GM18517 (cell line): ENCODE measurements at regions not wholly inside any gene's neighbourhood (a gene's known extent, or its start where the extent isn't known, plus 50 kb on each side); places are given as distances from the start of the nearest gene placed in this dataset.
"Not testable (repeated sequence)": the region's sequence is repeated elsewhere in the genome, so short reads cannot be mapped to it uniquely, and the experiment has no call there.

Source experiments
- ATAC-seq: cut with Tn5 transposase; IDR thresholded peaks from one replicate; pipeline ENCODE4 v1.9.1; 2021; ENCODE audit warnings: mild to moderate bottlenecking, moderate library complexity; ENCODE audit not compliant: unreplicated experiment

DNA sequence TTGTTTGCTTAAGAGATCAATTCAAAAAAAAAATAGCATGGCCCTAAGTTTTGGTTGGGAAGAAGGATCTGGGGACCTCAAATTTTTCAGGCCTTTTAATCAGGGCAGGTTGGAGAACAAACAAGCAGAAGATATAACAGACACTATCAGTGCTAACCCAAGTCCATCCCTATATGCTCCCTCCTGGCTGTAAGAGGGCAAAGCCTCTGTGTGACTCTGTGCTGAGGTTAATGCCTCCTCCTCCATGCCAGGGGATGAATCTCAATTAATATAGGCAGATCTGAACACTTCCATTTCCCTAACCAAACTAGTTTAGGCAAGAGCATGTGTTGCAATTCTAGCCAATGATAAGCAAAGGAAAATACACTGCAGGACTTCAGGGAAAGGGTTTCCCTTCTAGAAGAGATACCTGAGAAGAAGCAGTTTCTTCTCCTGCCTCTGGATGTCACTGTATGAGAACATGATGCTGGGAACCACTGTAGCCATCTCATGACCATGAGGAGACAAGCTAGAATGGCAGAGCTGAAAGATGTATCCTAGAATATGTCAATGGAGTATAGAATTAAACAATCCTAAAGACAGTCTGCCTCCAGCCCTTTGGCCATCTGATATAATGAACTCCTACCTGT lies 76.0 kb downstream of the CHD9NB start:
- no peak for ATAC-seq

DNA sequence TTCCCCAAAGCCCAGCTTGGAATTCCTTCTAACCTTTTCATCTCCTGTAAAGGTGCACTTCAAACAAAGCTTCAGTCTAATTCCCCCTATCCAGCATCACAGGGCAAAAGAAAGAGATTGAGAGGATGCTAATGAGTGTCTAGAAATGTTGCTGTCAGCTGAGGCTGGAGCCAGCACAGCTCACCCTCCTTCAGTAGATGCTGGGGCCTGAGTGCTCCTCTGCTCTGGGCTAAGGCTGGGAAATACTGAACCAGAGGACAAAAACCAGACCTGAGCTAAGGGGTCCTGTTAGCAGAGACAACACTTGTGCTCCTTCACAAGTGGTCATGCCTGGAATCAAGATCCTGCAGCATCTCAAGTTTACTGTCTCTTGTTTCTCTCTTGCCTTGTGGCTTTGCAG lies 85.0 kb downstream of the CHD9NB start:
- no peak for ATAC-seq

GRCh38 chr16:52964290-52964689 lies 88.4 kb downstream of the CHD9NB start:
- no peak for ATAC-seq

- no peak for ATAC-seq
Measured at GRCh38 chr16:52963855-52964242, 88.8 kb downstream of the CHD9NB start.

DNA sequence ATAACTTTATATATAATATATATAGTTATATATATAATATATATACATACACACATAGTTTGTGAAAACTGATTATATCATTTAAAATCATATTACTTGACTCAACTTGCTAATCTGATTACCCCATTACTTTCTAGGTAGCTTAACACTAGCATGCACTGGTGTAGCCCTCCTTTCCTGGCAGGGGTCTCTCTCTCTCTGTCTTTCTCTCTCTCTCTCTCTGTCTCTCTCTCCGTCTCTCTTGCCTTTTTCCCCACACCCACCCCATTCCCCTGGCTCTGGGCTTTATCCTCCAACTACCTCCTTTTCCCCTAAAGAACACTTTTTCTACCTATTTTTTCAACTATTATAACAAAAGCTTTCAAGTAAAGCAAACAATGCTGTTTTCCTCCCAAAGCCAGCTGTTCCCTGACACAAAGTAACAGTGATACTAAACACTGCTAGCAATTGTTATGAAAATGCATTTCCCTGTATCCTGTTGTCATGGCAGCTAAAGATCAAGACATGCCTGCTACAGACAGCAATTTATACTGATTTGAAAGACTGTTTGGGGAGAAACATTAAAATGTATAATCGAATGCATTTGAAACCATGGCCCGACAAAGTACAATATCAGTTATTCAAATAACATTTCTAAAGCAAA lies 89.4 kb downstream of the CHD9NB start:
- ATAC-seq, result no peak

- no peak for ATAC-seq
Measured at GRCh38 chr16:52958951-52959350, 93.7 kb downstream of the CHD9NB start.

DNA sequence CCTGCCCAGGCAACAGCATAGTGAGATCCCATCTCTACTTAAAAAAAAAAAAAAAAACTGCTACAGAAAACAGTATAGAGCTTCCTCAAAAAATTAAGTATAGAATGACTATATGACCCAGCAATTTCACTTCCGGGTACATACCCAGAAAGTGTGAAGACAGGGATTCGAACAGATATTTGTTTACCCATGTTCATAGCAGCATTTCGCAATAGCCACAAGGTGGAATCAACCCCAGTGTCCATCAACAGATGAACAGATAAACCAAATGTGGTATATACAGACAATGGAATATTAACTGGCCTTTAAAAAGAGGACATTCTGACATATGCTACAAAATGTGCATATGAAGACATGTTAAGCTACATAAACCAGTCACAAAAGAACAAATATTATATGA lies 95.5 kb downstream of the CHD9NB start:
- no peak for ATAC-seq

GRCh38 chr16:52956044-52956443 lies 96.7 kb downstream of the CHD9NB start:
- no peak for ATAC-seq

- no peak for ATAC-seq
Measured at GRCh38 chr16:52953215-52953614, 99.5 kb downstream of the CHD9NB start.

DNA sequence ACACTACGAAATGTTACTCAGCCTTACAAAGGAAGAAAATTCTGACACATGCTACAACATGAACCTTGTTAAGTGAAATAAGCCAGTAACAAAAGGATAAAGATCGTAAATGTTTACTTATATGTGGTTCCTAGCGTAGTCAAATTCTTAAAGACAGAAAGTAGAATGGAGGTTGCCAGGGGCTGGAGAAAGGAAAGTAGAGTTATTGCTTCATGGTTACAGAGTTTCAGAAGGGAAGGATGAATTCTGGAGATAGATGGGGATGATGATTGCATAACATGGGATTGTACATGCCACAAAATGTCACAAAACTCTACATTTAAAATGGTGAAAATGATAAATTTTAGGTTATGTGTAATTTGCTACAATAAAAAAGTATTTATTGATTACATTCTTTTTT lies 103.8 kb downstream of the CHD9NB start:
- ATAC-seq, result no peak

- no peak for ATAC-seq
Measured at GRCh38 chr16:52932321-52932720, 120.4 kb downstream of the CHD9NB start.

GRCh38 chr16:52929478-52930400 lies 123.0 kb downstream of the CHD9NB start:
- ATAC-seq, result no peak

DNA sequence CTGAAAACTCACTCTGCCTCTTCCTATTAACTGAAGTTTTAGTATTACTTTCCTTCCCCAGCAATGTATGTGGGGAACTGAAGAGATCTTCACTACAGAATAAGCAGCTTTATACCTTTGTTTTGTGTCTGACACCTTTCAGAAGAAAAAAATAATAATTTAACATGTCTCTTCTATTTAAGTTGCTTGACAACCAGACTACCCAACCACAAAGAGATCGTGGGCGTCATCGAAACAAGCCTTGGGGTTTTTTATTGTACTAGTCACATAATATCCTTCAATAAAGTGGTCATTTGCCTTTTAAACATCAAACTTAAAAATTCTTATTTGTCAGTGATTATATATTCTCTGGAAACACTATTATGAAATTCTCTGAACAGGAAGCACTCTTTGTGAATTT lies 123.7 kb downstream of the CHD9NB start:
- ATAC-seq, result no peak

GRCh38 chr16:52925143-52925542 lies 127.6 kb downstream of the CHD9NB start:
- ATAC-seq, result no peak

- no peak for ATAC-seq
Measured at GRCh38 chr16:52924162-52924561, 128.5 kb downstream of the CHD9NB start.

GRCh38 chr16:52921104-52921503 lies 131.6 kb downstream of the CHD9NB start:
- no peak for ATAC-seq

- ATAC-seq, result no peak
Measured at GRCh38 chr16:52920331-52920730, 132.4 kb downstream of the CHD9NB start.

DNA sequence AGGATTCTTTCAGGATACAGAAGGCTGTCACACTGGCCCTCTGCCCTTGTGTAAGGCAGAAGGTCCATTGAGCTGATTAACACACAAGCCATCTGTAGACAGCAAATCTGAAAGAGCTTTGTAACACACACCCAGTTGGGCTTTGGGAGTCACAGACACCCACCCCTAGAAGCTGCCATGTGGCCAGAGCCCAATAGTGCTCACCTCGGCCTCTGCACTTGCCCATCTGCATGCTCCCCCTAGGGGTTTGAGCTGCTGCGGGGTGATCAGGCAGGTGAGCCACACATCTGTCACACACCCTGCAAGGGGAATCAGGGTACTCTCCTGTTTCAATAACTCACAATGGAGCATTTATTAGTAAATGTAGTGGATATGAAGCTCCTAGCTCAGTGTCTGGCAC lies 138.3 kb downstream of the CHD9NB start:
- ATAC-seq, result no peak

- peak; percentile 55 for ATAC-seq
Measured at GRCh38 chr16:52912565-52913173, 140.0 kb downstream of the CHD9NB start.

DNA sequence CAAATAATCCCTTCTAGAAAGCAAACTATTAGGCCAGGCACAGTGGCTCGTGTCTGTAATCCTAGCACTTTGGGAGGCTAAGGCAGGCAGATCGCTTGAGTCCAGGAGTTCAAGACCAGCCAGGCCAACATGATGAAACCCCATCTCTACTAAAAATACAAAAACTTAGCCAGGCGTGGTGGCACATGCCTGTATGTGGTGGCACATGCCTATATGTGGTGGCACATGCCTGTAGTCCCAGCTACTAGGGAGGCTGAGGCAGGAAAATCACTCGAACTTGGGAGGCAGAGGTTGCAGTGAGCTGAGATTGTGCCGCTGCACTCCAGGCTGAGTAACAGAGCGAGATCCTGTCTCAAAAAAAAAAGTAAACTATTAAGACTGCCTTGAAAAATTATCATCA lies 144.6 kb downstream of the CHD9NB start:
- ATAC-seq, result not testable (repeated sequence)

GRCh38 chr16:52906281-52906680 lies 146.4 kb downstream of the CHD9NB start:
- no peak for ATAC-seq
